Left hindlimb (tissue), 1 donor: ENCODE measurements at regions not wholly inside any gene's neighbourhood (a gene's known extent, or its start where the extent isn't known, plus 50 kb on each side); places are given as distances from the start of the nearest gene placed in this dataset.
"Not testable (repeated sequence)": the region's sequence is repeated elsewhere in the genome, so short reads cannot be mapped to it uniquely, and the experiment has no call there.

ENCODE experiments used
- DNase-seq: peaks from one replicate; pipeline ENCODE4 v3.0.0-alpha.2; 2018

GRCh38 chr2:146748046-146748445 is 1096.8 kb upstream of the ACVR2A start:
- DNase-seq: no peak

- no peak for DNase-seq
Observed at GRCh38 chr2:146741260-146741659, 1103.6 kb upstream of the ACVR2A start.

GRCh38 chr2:146734821-146735190 is 1110.0 kb upstream of the ACVR2A start:
- no peak for DNase-seq

- DNase-seq: no peak
Observed at GRCh38 chr2:146734042-146734820, 1110.6 kb upstream of the ACVR2A start.

- DNase-seq: no peak
Observed at GRCh38 chr2:146730882-146731281, 1113.9 kb upstream of the ACVR2A start.

GRCh38 chr2:146721486-146721885 is 1123.3 kb upstream of the ACVR2A start:
- DNase-seq: no peak

- DNase-seq: no peak
Observed at GRCh38 chr2:146720170-146720569, 1124.7 kb upstream of the ACVR2A start.

GRCh38 chr2:146716591-146716990 is 1128.2 kb upstream of the ACVR2A start:
- no peak for DNase-seq

- DNase-seq: no peak
Observed at GRCh38 chr2:146709004-146709403, 1135.8 kb upstream of the ACVR2A start.

GRCh38 chr2:146701183-146701582 is 1143.6 kb upstream of the ACVR2A start:
- DNase-seq: no peak

- DNase-seq: no peak
Observed at GRCh38 chr2:146697307-146697706, 1147.5 kb upstream of the ACVR2A start.

- DNase-seq: not testable (repeated sequence)
Observed at GRCh38 chr2:146696787-146697186, 1148.0 kb upstream of the ACVR2A start.

- DNase-seq: no peak
Observed at GRCh38 chr2:146681991-146682390, 1162.8 kb upstream of the ACVR2A start.

- DNase-seq: no peak
Observed at GRCh38 chr2:146678516-146678915, 1166.3 kb upstream of the ACVR2A start.

GRCh38 chr2:146677280-146677679 is 1167.5 kb upstream of the ACVR2A start:
- DNase-seq: no peak

GRCh38 chr2:146669735-146670134 is 1175.1 kb upstream of the ACVR2A start:
- no peak for DNase-seq

GRCh38 chr2:146666340-146666739 is 1178.5 kb upstream of the ACVR2A start:
- no peak for DNase-seq

GRCh38 chr2:146665800-146666199 is 1179.0 kb upstream of the ACVR2A start:
- DNase-seq: no peak

- DNase-seq: no peak
Observed at GRCh38 chr2:146661473-146662096, 1183.2 kb upstream of the ACVR2A start.

GRCh38 chr2:146659976-146660375 is 1184.9 kb upstream of the ACVR2A start:
- no peak for DNase-seq

GRCh38 chr2:146652311-146652710 is 1192.5 kb upstream of the ACVR2A start:
- no peak for DNase-seq

GRCh38 chr2:146651361-146651760 is 1193.5 kb upstream of the ACVR2A start:
- no peak for DNase-seq

- DNase-seq: no peak
Observed at GRCh38 chr2:146642066-146642465, 1202.8 kb upstream of the ACVR2A start.

- DNase-seq: no peak
Observed at GRCh38 chr2:146634230-146635097, 1210.4 kb upstream of the ACVR2A start.
